ENCODE measurements at regions not wholly inside any gene's neighbourhood (a gene's known extent, or its start where the extent isn't known, plus 50 kb on each side); places are given as distances from the start of the nearest gene placed in this dataset.

DNA sequence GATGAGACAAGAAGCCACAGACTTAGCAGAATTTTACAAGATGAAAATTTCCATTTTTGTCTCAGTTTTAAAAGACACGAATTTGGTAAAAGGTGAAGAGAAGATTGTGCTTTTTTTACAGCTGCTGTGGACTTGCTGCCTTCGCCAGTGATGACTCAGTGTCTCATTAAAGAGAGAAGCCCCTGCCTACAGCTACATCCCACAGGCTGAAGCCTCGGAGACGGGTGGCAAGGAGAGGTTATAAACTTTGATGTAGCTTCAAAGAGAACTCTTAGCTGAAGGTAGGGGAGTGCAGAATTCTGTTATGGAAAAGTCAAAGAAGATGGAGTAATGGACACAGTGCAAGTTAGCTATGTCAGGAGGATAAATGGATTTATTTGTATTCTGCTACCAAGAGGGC is 683.4 kb upstream of the ARGLU1 start:
- H3K4me3 Mint-ChIP-seq, result no peak overlapping the region
- no peaks in the 10 kb centered on the region for H3K27me3 Mint-ChIP-seq (ENCODE audit: low read depth)
- no peaks in the 10 kb centered on the region for H3K36me3 Mint-ChIP-seq (ENCODE audit: low read depth)
- H3K9me3 Mint-ChIP-seq, result no peaks in the 10 kb centered on the region
- H3K27ac Mint-ChIP-seq, result no peak overlapping the region
- H3K4me1 Mint-ChIP-seq (ENCODE audit: low read depth), result no peaks in the 10 kb centered on the region

DNA sequence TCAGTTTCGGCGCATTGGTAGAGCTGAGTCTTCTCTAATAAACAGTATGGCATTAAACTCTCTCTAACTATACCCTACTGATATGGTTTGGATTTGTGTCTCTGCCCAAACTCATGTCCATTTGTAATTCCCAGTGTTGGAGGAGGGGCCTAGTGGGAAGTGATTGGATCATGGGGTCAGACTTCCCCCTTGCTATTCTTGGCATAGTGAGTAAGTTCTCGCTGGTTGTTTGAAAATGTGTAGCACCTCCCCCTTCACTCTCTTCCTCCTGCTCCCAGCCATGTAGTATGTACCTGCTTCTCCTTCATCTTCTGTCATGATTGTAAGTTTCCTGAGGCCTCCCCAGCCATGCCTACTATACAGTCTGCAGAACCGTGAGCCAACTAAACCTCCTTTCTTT is 682.7 kb upstream of the ARGLU1 start:
- Mint-ChIP-seq H3K9me3 (no peaks in the 10 kb centered on the region), H3K4me3 (no peak overlapping the region), H3K27ac (no peak overlapping the region), H3K27me3 (ENCODE audit: low read depth) (no peaks in the 10 kb centered on the region), H3K4me1 (ENCODE audit: low read depth) (no peaks in the 10 kb centered on the region), H3K36me3 (ENCODE audit: low read depth) (no peaks in the 10 kb centered on the region)

DNA sequence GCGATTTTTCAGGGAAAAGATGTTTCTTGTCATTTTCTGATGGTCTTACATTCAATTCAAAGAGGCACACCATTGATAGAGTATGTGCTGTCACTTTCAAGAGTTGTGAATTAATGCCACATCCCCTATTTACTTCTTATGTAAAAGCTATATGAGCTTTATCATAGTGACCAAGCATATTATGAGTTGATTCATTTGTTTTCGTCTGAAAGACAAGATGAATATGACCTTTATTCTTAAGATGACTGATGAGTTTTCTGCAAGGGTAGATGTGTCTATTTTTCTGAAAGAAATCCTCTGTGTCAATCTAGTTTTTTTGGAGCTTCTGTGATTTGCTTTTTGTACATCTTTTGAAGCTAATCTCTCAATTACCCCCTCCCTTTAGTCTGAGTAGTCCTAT is 676.3 kb upstream of the ARGLU1 start:
- no peaks in the 10 kb centered on the region for H3K9me3 Mint-ChIP-seq
- H3K27ac Mint-ChIP-seq, result no peak overlapping the region
- H3K4me3 Mint-ChIP-seq, result no peak overlapping the region
- no peaks in the 10 kb centered on the region for H3K27me3 Mint-ChIP-seq (ENCODE audit: low read depth)
- H3K4me1 Mint-ChIP-seq (ENCODE audit: low read depth), result no peaks in the 10 kb centered on the region
- H3K36me3 Mint-ChIP-seq (ENCODE audit: low read depth), result no peaks in the 10 kb centered on the region

DNA sequence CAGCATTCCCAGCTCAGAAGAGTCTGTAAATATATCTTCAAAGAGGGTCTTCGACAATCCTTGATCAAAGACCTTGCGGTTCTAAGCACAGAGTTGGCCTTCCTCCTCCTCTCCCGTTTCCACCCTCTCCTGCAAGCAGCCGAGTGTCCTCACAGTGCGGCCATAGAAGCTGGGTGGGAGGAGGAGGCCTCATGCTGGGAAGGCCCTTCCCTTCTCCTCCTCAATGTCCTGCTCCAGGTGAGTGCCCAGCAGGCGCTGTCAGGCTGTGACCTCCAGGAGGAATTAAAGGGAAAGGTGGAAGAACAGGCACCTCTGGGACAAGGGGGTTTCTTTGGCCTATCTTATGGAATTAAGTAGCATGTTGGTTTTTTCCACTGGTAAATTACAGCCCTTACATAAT is 674.2 kb upstream of the ARGLU1 start:
- Mint-ChIP-seq H3K27me3 (ENCODE audit: low read depth) (no peaks in the 10 kb centered on the region), H3K36me3 (ENCODE audit: low read depth) (no peaks in the 10 kb centered on the region), H3K9me3 (no peaks in the 10 kb centered on the region), H3K4me3 (no peak overlapping the region), H3K4me1 (ENCODE audit: low read depth) (no peaks in the 10 kb centered on the region), H3K27ac (no peak overlapping the region)

DNA sequence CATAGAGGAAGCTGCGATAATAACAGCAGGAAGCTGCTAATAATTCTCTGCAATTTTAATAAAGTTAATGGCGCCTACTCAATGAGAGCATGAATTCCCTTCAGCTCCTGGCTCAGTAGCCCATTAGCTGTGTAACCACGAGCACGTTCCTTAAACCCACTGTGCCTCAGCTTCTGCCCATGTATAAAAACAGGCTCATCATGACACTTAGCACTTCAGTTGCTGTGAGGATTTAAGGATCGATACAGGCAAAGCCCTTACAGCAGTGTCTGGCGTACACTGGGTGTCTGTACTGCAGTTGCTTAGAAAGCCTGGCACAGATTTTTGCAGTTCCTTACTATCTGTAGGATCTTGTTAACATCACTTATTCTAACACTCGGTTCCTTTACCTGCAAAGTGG is 673.4 kb upstream of the ARGLU1 start:
- Mint-ChIP-seq H3K27me3 (ENCODE audit: low read depth) (no peaks in the 10 kb centered on the region), H3K36me3 (ENCODE audit: low read depth) (no peaks in the 10 kb centered on the region), H3K9me3 (no peaks in the 10 kb centered on the region), H3K4me3 (no peak overlapping the region), H3K4me1 (ENCODE audit: low read depth) (no peaks in the 10 kb centered on the region), H3K27ac (no peak overlapping the region)

DNA sequence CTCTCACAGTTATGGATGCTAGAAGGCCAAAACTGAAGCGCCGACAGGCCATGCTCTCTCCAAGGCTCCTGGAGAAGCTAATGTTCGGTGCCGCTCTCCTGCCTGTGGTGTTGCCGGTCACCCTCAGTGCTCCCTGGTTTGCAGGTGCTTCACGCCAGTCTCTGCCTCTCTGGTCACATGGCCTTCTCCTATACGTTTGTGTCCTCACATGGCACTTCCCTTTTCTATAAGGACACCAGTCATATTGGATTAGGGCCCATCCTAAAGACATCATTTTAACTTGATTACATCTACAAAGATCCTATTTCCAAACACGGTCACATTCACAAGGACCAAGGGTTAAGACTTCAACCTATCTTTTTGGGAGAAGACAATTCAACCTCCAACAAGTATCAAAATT is 671.3 kb upstream of the ARGLU1 start:
- Mint-ChIP-seq H3K4me1 (ENCODE audit: low read depth) (no peaks in the 10 kb centered on the region), H3K9me3 (no peaks in the 10 kb centered on the region), H3K36me3 (ENCODE audit: low read depth) (no peaks in the 10 kb centered on the region), H3K27ac (no peak overlapping the region), H3K4me3 (no peak overlapping the region), H3K27me3 (ENCODE audit: low read depth) (no peaks in the 10 kb centered on the region)

DNA sequence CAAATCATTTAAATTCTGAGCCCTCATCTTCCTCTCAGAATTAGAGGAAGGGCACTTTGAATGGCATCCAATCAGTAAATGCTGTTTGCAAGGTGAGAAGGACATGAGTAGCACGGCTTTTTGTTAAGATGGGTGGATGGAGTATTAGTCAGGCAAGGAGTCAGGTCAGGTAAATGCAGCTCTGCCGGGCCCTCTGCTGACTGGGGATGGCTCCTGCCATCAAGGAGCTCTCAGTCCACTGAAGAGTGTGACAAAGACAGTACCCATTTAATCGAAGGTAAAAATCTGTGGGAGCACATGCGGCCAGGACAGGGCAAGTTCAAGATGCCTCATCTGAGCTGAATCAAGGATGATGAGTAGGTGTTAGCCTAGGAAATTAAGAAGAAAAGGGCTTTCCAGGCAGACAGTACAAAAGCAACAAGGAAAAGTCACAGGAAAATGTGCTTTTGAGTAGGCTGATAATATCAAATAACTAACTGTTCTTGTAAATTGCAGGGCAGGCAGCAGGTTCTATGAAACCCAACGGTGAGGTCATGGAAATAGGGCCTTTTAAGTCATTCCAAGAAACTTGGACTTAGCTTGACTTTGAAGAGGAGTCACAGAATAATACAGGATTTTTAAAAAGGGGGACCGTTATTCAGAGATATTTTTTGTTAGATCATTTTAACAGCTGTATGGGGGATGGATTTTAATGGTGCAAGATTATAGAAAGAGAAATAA is 670.5 kb upstream of the ARGLU1 start:
- H3K4me3 Mint-ChIP-seq, result no peak overlapping the region
- no peak overlapping the region for H3K27ac Mint-ChIP-seq
- H3K9me3 Mint-ChIP-seq, result no peaks in the 10 kb centered on the region
- H3K27me3 Mint-ChIP-seq (ENCODE audit: low read depth), result no peaks in the 10 kb centered on the region
- H3K36me3 Mint-ChIP-seq (ENCODE audit: low read depth), result no peaks in the 10 kb centered on the region
- H3K4me1 Mint-ChIP-seq (ENCODE audit: low read depth), result no peaks in the 10 kb centered on the region

DNA sequence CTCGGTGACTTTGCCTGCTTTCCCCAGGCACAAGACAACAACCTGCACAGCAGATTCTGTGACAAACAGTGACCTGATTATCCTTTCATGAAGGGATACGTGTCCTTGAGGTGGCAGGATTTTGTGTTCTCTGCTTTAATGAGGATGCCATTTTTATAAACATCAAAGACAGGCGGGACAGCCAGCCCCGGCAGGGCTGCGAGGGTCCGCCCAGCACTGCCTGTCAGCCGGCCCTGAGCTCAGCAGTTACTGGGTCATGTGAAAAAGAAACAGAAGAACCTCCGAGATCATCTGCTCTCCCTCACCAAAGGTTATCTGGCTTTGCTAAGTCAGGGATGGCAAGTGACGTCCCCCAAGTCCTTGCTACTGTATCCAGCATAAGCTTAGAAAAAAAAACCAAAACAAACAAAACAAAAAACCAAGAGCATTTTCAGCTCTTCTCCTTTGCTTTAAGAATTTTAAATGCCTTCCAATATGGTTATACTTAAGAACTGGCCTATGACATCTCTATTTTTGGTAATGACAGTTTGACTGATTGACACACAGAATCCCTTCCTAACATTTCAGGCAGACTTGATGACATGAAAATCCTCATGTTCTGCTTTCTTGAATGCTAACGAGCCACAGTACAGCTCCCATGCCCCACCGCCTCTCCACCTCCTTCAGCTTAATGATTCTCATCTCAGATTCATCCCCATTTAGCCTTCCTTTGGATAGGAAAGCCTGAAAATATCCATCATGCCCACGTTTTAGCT is 666.6 kb upstream of the ARGLU1 start:
- Mint-ChIP-seq H3K4me3 (no peak overlapping the region), H3K9me3 (no peaks in the 10 kb centered on the region), H3K27me3 (ENCODE audit: low read depth) (no peaks in the 10 kb centered on the region), H3K4me1 (ENCODE audit: low read depth) (no peaks in the 10 kb centered on the region), H3K36me3 (ENCODE audit: low read depth) (no peaks in the 10 kb centered on the region), H3K27ac (no peak overlapping the region)

DNA sequence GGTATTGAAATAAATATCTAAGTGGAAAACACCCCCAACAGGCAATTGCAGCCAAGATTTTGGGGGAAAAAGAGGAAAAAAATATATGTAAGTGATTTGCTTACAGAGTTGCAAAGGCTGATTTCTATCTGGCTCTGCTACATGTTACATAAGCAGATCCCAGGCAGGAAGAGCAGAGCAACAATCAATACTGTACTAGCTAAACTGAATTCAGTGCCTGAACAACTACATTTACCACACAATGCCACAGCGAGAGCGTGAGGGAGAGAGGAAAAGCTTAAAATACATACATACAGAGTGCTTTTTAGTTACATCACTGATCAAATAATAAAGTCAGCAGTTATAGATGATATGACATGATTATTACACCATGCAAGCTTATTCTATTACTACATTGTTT is 665.6 kb upstream of the ARGLU1 start:
- Mint-ChIP-seq H3K9me3 (no peaks in the 10 kb centered on the region), H3K27ac (no peak overlapping the region), H3K4me1 (ENCODE audit: low read depth) (no peaks in the 10 kb centered on the region), H3K27me3 (ENCODE audit: low read depth) (no peaks in the 10 kb centered on the region), H3K4me3 (no peak overlapping the region), H3K36me3 (ENCODE audit: low read depth) (no peaks in the 10 kb centered on the region)

DNA sequence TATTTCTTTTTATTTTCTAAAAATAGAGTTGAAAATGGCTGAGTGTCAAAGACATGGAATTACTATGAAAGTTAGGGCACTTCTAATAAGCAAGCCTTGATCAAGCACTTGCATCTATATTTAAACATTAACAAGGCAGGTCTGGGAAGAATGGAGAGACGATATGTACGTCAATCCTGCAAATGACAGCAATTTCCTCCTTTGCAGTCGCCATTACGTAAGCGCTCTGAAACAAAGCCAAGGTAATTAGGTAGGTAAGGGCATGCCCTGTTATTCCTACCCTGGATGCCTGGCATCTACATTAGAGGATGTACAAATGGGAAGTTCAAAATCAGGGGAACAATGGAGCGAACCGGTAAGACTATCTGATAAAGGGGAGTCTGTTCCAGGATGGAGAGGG is 664.0 kb upstream of the ARGLU1 start:
- no peaks in the 10 kb centered on the region for H3K36me3 Mint-ChIP-seq (ENCODE audit: low read depth)
- no peak overlapping the region for H3K4me3 Mint-ChIP-seq
- H3K27me3 Mint-ChIP-seq (ENCODE audit: low read depth), result no peaks in the 10 kb centered on the region
- no peak overlapping the region for H3K27ac Mint-ChIP-seq
- no peaks in the 10 kb centered on the region for H3K9me3 Mint-ChIP-seq
- H3K4me1 Mint-ChIP-seq (ENCODE audit: low read depth), result no peaks in the 10 kb centered on the region

DNA sequence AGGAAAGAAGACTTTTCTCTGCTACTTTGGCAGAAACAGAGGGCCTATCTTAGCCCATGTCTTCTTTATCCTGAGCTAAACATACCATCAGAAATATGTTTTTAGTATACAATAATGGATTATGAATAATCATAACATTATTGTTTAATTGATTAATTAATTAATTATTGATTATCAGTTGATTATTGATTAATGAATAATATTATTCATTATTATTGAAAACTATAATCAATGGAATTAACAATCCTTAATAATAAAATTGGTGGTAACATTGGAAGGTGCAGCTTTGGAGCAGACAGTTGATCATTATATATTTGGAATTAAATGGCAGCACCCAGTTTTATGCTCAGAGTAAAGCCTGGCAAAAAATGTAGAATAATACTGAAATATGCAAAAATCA is 655.9 kb upstream of the ARGLU1 start:
- Mint-ChIP-seq H3K36me3 (ENCODE audit: low read depth) (no peaks in the 10 kb centered on the region), H3K4me1 (ENCODE audit: low read depth) (no peaks in the 10 kb centered on the region), H3K27me3 (ENCODE audit: low read depth) (no peaks in the 10 kb centered on the region), H3K27ac (no peak overlapping the region), H3K9me3 (no peaks in the 10 kb centered on the region), H3K4me3 (no peak overlapping the region)

DNA sequence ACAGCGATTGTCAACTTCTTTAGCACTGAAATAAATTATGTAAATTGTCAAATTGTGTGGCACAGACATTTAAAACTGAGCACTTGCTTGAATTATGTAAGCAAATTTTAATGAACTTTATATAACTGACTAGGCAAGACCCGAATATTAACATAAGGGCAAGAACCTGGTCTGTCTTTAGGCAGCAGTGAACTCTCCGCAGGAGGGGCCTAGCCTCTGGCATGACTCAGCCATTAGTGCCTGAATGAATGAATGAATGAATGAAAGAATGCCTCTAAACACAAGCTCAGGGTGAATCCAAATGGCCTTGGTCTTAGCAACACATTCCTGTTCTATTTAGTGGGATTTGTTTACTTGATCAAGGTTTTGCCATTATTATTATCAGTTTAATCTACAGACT is 654.7 kb upstream of the ARGLU1 start:
- Mint-ChIP-seq H3K36me3 (ENCODE audit: low read depth) (no peaks in the 10 kb centered on the region), H3K4me3 (no peak overlapping the region), H3K4me1 (ENCODE audit: low read depth) (no peaks in the 10 kb centered on the region), H3K27me3 (ENCODE audit: low read depth) (no peaks in the 10 kb centered on the region), H3K27ac (no peak overlapping the region), H3K9me3 (no peaks in the 10 kb centered on the region)

DNA sequence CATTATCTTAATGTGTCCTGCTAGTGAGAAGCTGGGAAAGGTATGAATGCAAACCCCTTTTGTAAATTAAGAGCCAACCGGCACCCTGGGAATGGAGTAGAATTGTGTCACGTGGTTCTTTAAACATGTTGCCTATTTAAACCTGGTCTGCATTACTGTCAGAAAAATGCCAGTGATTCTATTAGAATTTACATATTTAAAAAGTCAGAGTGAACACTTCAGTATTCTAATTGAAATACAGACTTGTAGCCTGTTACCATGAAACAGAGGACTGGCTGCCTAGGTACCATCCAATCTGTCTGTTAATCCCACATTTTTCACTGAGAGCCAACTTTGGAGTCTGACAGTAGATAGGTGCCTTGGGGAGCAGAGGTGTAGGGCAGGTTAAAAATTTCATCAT is 652.3 kb upstream of the ARGLU1 start:
- Mint-ChIP-seq H3K4me3 (no peak overlapping the region), H3K27ac (no peak overlapping the region), H3K9me3 (no peaks in the 10 kb centered on the region)

DNA sequence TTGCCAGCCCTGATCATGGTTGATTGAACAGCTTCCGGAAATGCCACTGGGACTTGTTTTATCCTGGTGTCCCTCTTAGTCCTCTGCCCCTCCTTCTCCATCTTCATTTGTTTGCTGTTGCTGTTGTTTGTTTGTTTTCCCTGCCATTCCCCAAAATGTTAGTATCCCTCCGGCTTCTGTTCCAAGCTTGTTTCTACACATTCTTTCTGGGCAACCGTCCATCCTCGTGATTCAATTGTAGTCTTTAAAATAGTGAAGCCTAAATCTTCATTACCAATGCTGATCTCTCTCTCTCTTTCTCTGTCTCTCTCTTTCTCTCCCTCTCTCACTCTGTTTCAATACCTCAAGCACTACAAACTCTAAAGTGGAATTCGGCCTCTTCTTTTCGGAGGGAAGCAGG is 649.3 kb upstream of the ARGLU1 start:
- Mint-ChIP-seq H3K27ac (no peak overlapping the region), H3K4me3 (no peak overlapping the region), H3K4me1 (ENCODE audit: low read depth) (no peaks in the 10 kb centered on the region), H3K27me3 (ENCODE audit: low read depth) (no peaks in the 10 kb centered on the region), H3K36me3 (ENCODE audit: low read depth) (no peaks in the 10 kb centered on the region), H3K9me3 (no peaks in the 10 kb centered on the region)

More for the DNA sequence above, 652.3 kb upstream of the ARGLU1 start:
- H3K27me3 Mint-ChIP-seq (ENCODE audit: low read depth), result no peaks in the 10 kb centered on the region
- no peaks in the 10 kb centered on the region for H3K36me3 Mint-ChIP-seq (ENCODE audit: low read depth)
- H3K4me1 Mint-ChIP-seq (ENCODE audit: low read depth), result no peaks in the 10 kb centered on the region

DNA sequence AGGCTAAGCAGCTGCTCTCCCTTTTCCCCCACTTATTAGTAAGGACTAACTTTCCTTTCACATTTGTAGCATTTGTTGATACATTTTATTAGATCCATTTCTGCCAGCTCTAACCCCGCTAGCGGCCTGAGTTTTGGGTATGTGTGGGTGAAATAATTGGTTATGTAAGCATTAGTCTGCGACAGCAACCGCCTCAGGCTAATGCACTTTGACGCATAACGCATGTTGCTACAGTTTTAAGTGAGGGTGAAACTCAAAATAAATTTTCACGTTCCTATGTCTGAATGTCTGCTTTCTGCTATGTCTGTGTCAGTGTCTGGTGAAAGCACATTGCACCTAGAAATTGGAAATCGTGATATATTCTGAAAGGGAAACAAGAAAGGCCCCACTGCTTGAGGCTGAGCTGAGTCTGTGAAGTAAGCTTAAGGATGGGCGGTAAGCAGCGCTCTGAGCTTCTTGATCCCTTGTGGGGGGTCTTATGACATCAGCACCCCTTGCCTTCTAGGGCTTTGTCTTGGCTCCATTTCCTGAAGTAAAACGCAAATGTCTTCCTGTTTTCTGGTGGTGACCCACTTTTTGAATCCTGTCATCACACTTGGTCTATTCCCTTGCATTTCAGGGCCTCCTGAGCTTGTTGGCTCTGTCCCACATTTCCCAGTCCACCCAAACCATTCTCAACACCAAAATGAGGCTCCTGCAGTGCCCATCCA is 648.3 kb upstream of the ARGLU1 start:
- H3K4me1 Mint-ChIP-seq (ENCODE audit: low read depth), result no peaks in the 10 kb centered on the region
- H3K9me3 Mint-ChIP-seq, result no peaks in the 10 kb centered on the region
- H3K27ac Mint-ChIP-seq, result no peak overlapping the region
- no peak overlapping the region for H3K4me3 Mint-ChIP-seq
- H3K27me3 Mint-ChIP-seq (ENCODE audit: low read depth), result no peaks in the 10 kb centered on the region
- H3K36me3 Mint-ChIP-seq (ENCODE audit: low read depth), result no peaks in the 10 kb centered on the region

Measured in T-helper 1 cell treated with Interleukin-12 subunit alpha and Interleukin-12 subunit beta and Interleukin-4 antibody, amounts not matched to agents 30 μg/mL and 1 μg/mL, for 36 hours (primary cell).